Lower lobe of right lung (tissue), 2 donors: ENCODE measurements at regions not wholly inside any gene's neighbourhood (a gene's known extent, or its start where the extent isn't known, plus 50 kb on each side); places are given as distances from the start of the nearest gene placed in this dataset.

Experiments
- ATAC-seq, 2 donors: fragments of 200-7000 bp; cut with Tn5 transposase; one replicate each; pipeline ENCODE4 v1.9.1; 2020 to 2022; ENCODE audit warnings: mild to moderate bottlenecking in 2 of 2, moderate library complexity in 2 of 2
- DNase-seq: peaks from one replicate; pipeline ENCODE4 v3.0.0-alpha.2; 2020
- H3K27ac ChIP-seq: fragments of 200-600 bp; one replicate; pipeline ENCODE4 v1.8.0; 2022
- H3K27me3 ChIP-seq: fragments of 200-600 bp; one replicate; pipeline ENCODE4 v1.8.0; 2022; ENCODE audit warnings: low read depth
- H3K36me3 ChIP-seq: fragments of 200-600 bp; one replicate; pipeline ENCODE4 v1.8.0; 2022; ENCODE audit warnings: mild to moderate bottlenecking
- H3K4me1 ChIP-seq: fragments of 200-600 bp; one replicate; pipeline ENCODE4 v1.8.0; 2022
- H3K4me3 ChIP-seq: fragments of 200-600 bp; one replicate; pipeline ENCODE4 v1.8.0; 2022; ENCODE audit warnings: mild to moderate bottlenecking
- H3K9me3 ChIP-seq: fragments of 200-600 bp; one replicate; pipeline ENCODE4 v1.8.0; 2022
- CTCF ChIP-seq: fragments of 200-600 bp; IDR thresholded peaks from one replicate; pipeline ENCODE4 v1.8.0; 2022; ENCODE audit warnings: antibody characterized with exemption, mild to moderate bottlenecking
- intact Hi-C: fragments of 100-400 bp; cut with DNase I; formaldehyde crosslinking; loops from one replicate; pipeline ENCODE4 v1.11.0; 2022
- donor health status: DM: no; HTN: yes; CAD: no; lungs with severe emphysema.

GRCh38 chr2:128535953-128536352 is 217.3 kb upstream of the HS6ST1 start:
- no peaks in the 10 kb centered on the region for H3K4me1 ChIP-seq
- DNase-seq (no peak), ATAC-seq (no peak)
- no peak overlapping the region for H3K4me3 ChIP-seq
- no peaks in the 10 kb centered on the region for H3K36me3 ChIP-seq
- H3K27me3 ChIP-seq = no peaks in the 10 kb centered on the region
- no peaks in the 10 kb centered on the region for H3K9me3 ChIP-seq
- TF ChIP-seq CTCF = no peak
- intact Hi-C loops = no loop called here
- no peak overlapping the region for H3K27ac ChIP-seq

- DNase-seq (no peak), ATAC-seq (no peak)
- H3K9me3 ChIP-seq = no peaks in the 10 kb centered on the region
- TF ChIP-seq CTCF = no peak
- no peak overlapping the region for H3K4me3 ChIP-seq
- intact Hi-C loops = no loop called here
- no peak overlapping the region for H3K27ac ChIP-seq
- H3K4me1 ChIP-seq = no peaks in the 10 kb centered on the region
- no peaks in the 10 kb centered on the region for H3K36me3 ChIP-seq
- H3K27me3 ChIP-seq = no peaks in the 10 kb centered on the region
These were observed 218.4 kb upstream of the HS6ST1 start for GRCh38 chr2:128536925-128537620.

- Histone ChIP-seq H3K36me3 (no peaks in the 10 kb centered on the region), H3K27ac (no peak overlapping the region), H3K4me3 (no peak overlapping the region), H3K27me3 (no peaks in the 10 kb centered on the region), H3K9me3 (no peaks in the 10 kb centered on the region), H3K4me1 (no peaks in the 10 kb centered on the region)
- no peak for ATAC-seq
- intact Hi-C loops = no loop called here
- TF ChIP-seq CTCF = no peak
- no peak for DNase-seq
These were observed 219.0 kb upstream of the HS6ST1 start for GRCh38 chr2:128537646-128538045.

- Histone ChIP-seq H3K36me3 (no peaks in the 10 kb centered on the region), H3K4me3 (no peak overlapping the region), H3K27me3 (no peaks in the 10 kb centered on the region), H3K4me1 (no peaks in the 10 kb centered on the region), H3K9me3 (no peaks in the 10 kb centered on the region), H3K27ac (no peak overlapping the region)
- intact Hi-C loops = no loop called here
- DNase-seq (no peak), ATAC-seq (no peak)
- TF ChIP-seq CTCF = no peak
These were observed 219.7 kb upstream of the HS6ST1 start for GRCh38 chr2:128538396-128538795.

- H3K4me3 ChIP-seq = no peak overlapping the region
- H3K27ac ChIP-seq = no peak overlapping the region
- intact Hi-C loops = no loop called here
- ATAC-seq = no peak
- TF ChIP-seq CTCF = no peak
- H3K9me3 ChIP-seq = no peaks in the 10 kb centered on the region
- no peaks in the 10 kb centered on the region for H3K27me3 ChIP-seq
- no peaks in the 10 kb centered on the region for H3K4me1 ChIP-seq
- H3K36me3 ChIP-seq = no peaks in the 10 kb centered on the region
- DNase-seq = no peak
These were observed 222.0 kb upstream of the HS6ST1 start for GRCh38 chr2:128540670-128541069.
